ENCODE measurements at regions not wholly inside any gene's neighbourhood (a gene's known extent, or its start where the extent isn't known, plus 50 kb on each side); places are given as distances from the start of the nearest gene placed in this dataset.

DNA sequence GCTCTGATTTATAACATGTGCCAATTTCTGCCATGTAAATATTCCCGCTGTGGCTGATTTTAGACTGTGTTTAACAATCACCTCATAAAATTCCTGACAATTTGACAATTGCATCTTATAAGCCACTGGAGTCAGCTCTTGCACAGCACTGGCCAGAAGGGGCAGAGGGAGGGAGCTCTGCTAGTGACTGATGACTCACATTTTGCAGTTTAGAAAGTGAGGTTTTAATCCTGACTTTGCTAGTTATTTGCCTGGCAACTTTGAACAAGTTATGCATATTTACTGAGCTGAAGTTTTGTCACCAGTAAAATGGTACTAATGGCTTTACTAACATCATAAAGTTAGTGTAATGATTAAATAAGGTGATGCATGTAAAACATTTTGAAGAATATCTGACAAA lies 452.3 kb downstream of the CNTNAP4 start:
- Mint-ChIP-seq H3K27me3 (ENCODE audit: insufficient read depth) (no peaks in the 10 kb centered on the region), H3K27ac (no peak overlapping the region), H3K4me3 (no peak overlapping the region), H3K36me3 (ENCODE audit: low read depth) (no peaks in the 10 kb centered on the region), H3K9me3 (no peaks in the 10 kb centered on the region), H3K4me1 (no peaks in the 10 kb centered on the region)
- WGBS, 2 experiments (ENCODE audit: insufficient coverage in 1 of 2, insufficient read length in 1 of 2): 94% methylated on average over 1 of the region's 1 CpG; no CpG with 5 or more reads in 1 of the 2 experiments
- Histone ChIP-seq H3K9me3 (ENCODE audit: control insufficient read depth, low read length) (no peaks in the 10 kb centered on the region), H3K27me3 (ENCODE audit: control insufficient read depth, insufficient read depth, low read length, poor library complexity, severe bottlenecking) (no peaks in the 10 kb centered on the region), H3K36me3 (ENCODE audit: control insufficient read depth, insufficient read depth, low read length) (no peaks in the 10 kb centered on the region), H3K4me1 (ENCODE audit: control insufficient read depth, insufficient read depth, low read length) (no peaks in the 10 kb centered on the region), H3K27ac (ENCODE audit: low read depth, low read length) (no peak overlapping the region), H3K4me3 (ENCODE audit: low read length) (no peak overlapping the region), H3K9ac (ENCODE audit: extremely low read depth, low read length, poor library complexity, severe bottlenecking) (no peak overlapping the region)
- peak; percentile 28 for TF ChIP-seq CTCF (conservative IDR thresholded peaks at IDR 0.05)
- peak; percentile 57 for DNase-seq

DNA sequence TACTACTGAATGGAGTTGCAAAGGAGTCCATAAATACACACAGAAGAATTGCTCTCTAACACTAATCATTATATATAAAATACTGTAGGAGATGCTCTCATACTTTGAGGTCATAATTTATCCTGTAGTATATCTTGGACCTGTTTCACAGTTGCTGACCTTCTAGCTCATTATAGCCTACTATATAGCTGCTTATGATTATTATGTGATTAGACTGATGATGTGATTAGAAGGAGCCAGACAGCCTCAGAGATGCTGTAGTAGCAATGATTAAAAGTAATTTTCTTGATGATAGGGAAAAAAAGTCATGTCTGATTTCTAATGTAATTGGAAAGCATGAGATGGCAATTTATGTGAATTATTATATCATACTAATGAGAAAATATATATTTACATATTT lies 455.7 kb downstream of the CNTNAP4 start:
- no peaks in the 10 kb centered on the region for H3K9me3 ChIP-seq (ENCODE audit: control insufficient read depth, low read length)
- no peak for TF ChIP-seq CTCF (conservative IDR thresholded peaks at IDR 0.05)
- Mint-ChIP-seq H3K4me3 (no peak overlapping the region), H3K27ac (no peak overlapping the region), H3K27me3 (ENCODE audit: insufficient read depth) (no peaks in the 10 kb centered on the region), H3K36me3 (ENCODE audit: low read depth) (no peaks in the 10 kb centered on the region), H3K4me1 (no peaks in the 10 kb centered on the region), H3K9me3 (no peaks in the 10 kb centered on the region)
- DNase-seq: no peak
- H3K4me3 ChIP-seq (ENCODE audit: low read length): no peak overlapping the region
- H3K27me3 ChIP-seq (ENCODE audit: control insufficient read depth, insufficient read depth, low read length, poor library complexity, severe bottlenecking): no peaks in the 10 kb centered on the region
- no peaks in the 10 kb centered on the region for H3K4me1 ChIP-seq (ENCODE audit: control insufficient read depth, insufficient read depth, low read length)
- H3K9ac ChIP-seq (ENCODE audit: extremely low read depth, low read length, poor library complexity, severe bottlenecking): no peak overlapping the region
- no peak overlapping the region for H3K27ac ChIP-seq (ENCODE audit: low read depth, low read length)
- H3K36me3 ChIP-seq (ENCODE audit: control insufficient read depth, insufficient read depth, low read length): no peaks in the 10 kb centered on the region

DNA sequence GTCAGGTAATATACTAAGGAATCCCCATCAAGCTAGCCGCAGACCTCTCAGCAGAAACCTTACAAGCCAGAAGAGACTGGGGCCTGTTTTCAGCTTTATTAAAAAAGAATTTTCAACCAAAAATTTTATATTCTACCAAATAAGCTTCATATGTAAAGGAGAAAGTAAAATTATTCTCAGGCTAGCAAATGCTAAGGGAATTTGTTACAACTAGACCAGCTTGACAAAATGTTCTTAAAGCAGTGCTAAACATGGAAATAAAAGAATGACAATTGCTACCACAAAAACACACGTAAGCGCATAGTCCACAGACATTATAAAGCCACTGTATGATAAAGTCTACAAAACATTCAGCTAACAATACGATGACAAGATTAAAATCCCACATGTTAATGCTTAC lies 449.4 kb upstream of the MON1B start:
- Histone ChIP-seq H3K36me3 (ENCODE audit: control insufficient read depth, insufficient read depth, low read length) (no peaks in the 10 kb centered on the region), H3K27me3 (ENCODE audit: control insufficient read depth, insufficient read depth, low read length, poor library complexity, severe bottlenecking) (no peaks in the 10 kb centered on the region), H3K4me3 (ENCODE audit: low read length) (no peak overlapping the region), H3K9me3 (ENCODE audit: control insufficient read depth, low read length) (no peaks in the 10 kb centered on the region), H3K9ac (ENCODE audit: extremely low read depth, low read length, poor library complexity, severe bottlenecking) (no peak overlapping the region), H3K27ac (ENCODE audit: low read depth, low read length) (no peak overlapping the region), H3K4me1 (ENCODE audit: control insufficient read depth, insufficient read depth, low read length) (no peaks in the 10 kb centered on the region)
- Mint-ChIP-seq H3K4me1 (no peaks in the 10 kb centered on the region), H3K4me3 (no peak overlapping the region), H3K27me3 (ENCODE audit: insufficient read depth) (peaks cover 1% of the 10 kb centered on the region), H3K27ac (no peak overlapping the region), H3K36me3 (ENCODE audit: low read depth) (no peaks in the 10 kb centered on the region), H3K9me3 (peaks cover 16% of the 10 kb centered on the region)
- TF ChIP-seq CTCF (conservative IDR thresholded peaks at IDR 0.05): no peak
- 93 to 95% methylated on average over 3 to 4 of the region's 4 CpGs for WGBS, 2 experiments (ENCODE audit: insufficient coverage in 1 of 2, insufficient read length in 1 of 2)
- no peak for DNase-seq
